MM.1S (cell line): ENCODE measurements at regions not wholly inside any gene's neighbourhood (a gene's known extent, or its start where the extent isn't known, plus 50 kb on each side); places are given as distances from the start of the nearest gene placed in this dataset.

Experiments
- CTCF ChIP-seq: fragments of 300-600 bp; sonication (generic); IDR thresholded peaks from 2 replicates; pipeline ENCODE4 v1.5.1; 2016; ENCODE audit warnings: antibody characterized with exemption, low read length, mixed read lengths
- EZH2 ChIP-seq: fragments of 300-600 bp; sonication (generic); optimal IDR thresholded peaks from 2 replicates; pipeline ENCODE3; 2017; ENCODE audit warnings: low read depth, mild to moderate bottlenecking, antibody characterized with exemption, low read length, mixed read lengths
- EZH2phosphoT487 ChIP-seq: fragments of 300-600 bp; sonication (generic); IDR thresholded peaks from 2 replicates; pipeline ENCODE4 v1.6.1; 2018; ENCODE audit warnings: antibody characterized with exemption, low read length

GRCh38 chr9:40913928-40914673 is 214.4 kb downstream of the FOXD4L6 start:
- no peak for TF ChIP-seq CTCF
- TF ChIP-seq EZH2: no peak
- TF ChIP-seq EZH2phosphoT487: no peak
